ENCODE measurements at regions not wholly inside any gene's neighbourhood (a gene's known extent, or its start where the extent isn't known, plus 50 kb on each side); places are given as distances from the start of the nearest gene placed in this dataset.

GRCh38 chr13:105997581-105998550, 537.6 kb downstream of the EFNB2 start:
- in situ Hi-C loops (cut with MboI; ENCODE audit: low sequenced_read_pairs), result no loop called here

- in situ Hi-C loops (cut with MboI; ENCODE audit: low sequenced_read_pairs), result no loop called here
These were observed 539.0 kb downstream of the EFNB2 start for GRCh38 chr13:105996391-105997025.

GRCh38 chr13:105994340-105994739, 541.1 kb downstream of the EFNB2 start:
- in situ Hi-C loops (cut with MboI; ENCODE audit: low sequenced_read_pairs), result no loop called here

- in situ Hi-C loops (cut with MboI; ENCODE audit: low sequenced_read_pairs), result no loop called here
These were observed 543.7 kb downstream of the EFNB2 start for GRCh38 chr13:105991622-105992277.

- in situ Hi-C loops (cut with MboI; ENCODE audit: low sequenced_read_pairs), result no loop called here
These were observed 544.3 kb downstream of the EFNB2 start for GRCh38 chr13:105991131-105991530.

- in situ Hi-C loops (cut with MboI; ENCODE audit: low sequenced_read_pairs), result no loop called here
These were observed 545.1 kb downstream of the EFNB2 start for GRCh38 chr13:105990256-105990958.

GRCh38 chr13:105984646-105985045, 550.8 kb downstream of the EFNB2 start:
- in situ Hi-C loops (cut with MboI; ENCODE audit: low sequenced_read_pairs), result no loop called here

- in situ Hi-C loops (cut with MboI; ENCODE audit: low sequenced_read_pairs), result no loop called here
These were observed 551.2 kb downstream of the EFNB2 start for GRCh38 chr13:105984236-105984635.

- in situ Hi-C loops (cut with MboI; ENCODE audit: low sequenced_read_pairs), result no loop called here
These were observed 553.1 kb downstream of the EFNB2 start for GRCh38 chr13:105982219-105982930.

GRCh38 chr13:105979131-105980011, 556.1 kb downstream of the EFNB2 start:
- in situ Hi-C loops (cut with MboI; ENCODE audit: low sequenced_read_pairs), result no loop called here

- in situ Hi-C loops (cut with MboI; ENCODE audit: low sequenced_read_pairs), result no loop called here
These were observed 561.1 kb downstream of the EFNB2 start for GRCh38 chr13:105974380-105974779.

- in situ Hi-C loops (cut with MboI; ENCODE audit: low sequenced_read_pairs), result no loop called here
These were observed 562.5 kb downstream of the EFNB2 start for GRCh38 chr13:105972811-105973590.

- in situ Hi-C loops (cut with MboI; ENCODE audit: low sequenced_read_pairs), result no loop called here
These were observed 563.1 kb downstream of the EFNB2 start for GRCh38 chr13:105972306-105972721.

- in situ Hi-C loops (cut with MboI; ENCODE audit: low sequenced_read_pairs), result no loop called here
These were observed 563.7 kb downstream of the EFNB2 start for GRCh38 chr13:105971738-105972137.

GRCh38 chr13:105971312-105971711, 564.1 kb downstream of the EFNB2 start:
- in situ Hi-C loops (cut with MboI; ENCODE audit: low sequenced_read_pairs), result no loop called here

GRCh38 chr13:105969761-105970160, 565.7 kb downstream of the EFNB2 start:
- in situ Hi-C loops (cut with MboI; ENCODE audit: low sequenced_read_pairs), result no loop called here

GRCh38 chr13:105965910-105966309, 569.6 kb downstream of the EFNB2 start:
- in situ Hi-C loops (cut with MboI; ENCODE audit: low sequenced_read_pairs), result no loop called here

GRCh38 chr13:105962080-105962479, 573.4 kb downstream of the EFNB2 start:
- in situ Hi-C loops (cut with MboI; ENCODE audit: low sequenced_read_pairs), result no loop called here

- in situ Hi-C loops (cut with MboI; ENCODE audit: low sequenced_read_pairs), result no loop called here
These were observed 574.0 kb downstream of the EFNB2 start for GRCh38 chr13:105961438-105961837.

All from HL-60/S4 (cell line).